PC-9 (cell line): ENCODE measurements at regions not wholly inside any gene's neighbourhood (a gene's known extent, or its start where the extent isn't known, plus 50 kb on each side); places are given as distances from the start of the nearest gene placed in this dataset.

Experiments used
- CTCF ChIP-seq: fragments of 200-600 bp; sonication (generic); conservative IDR thresholded peaks from 2 replicates; pipeline ENCODE4 v1.6.1; 2017; ENCODE audit warnings: mixed run types, antibody characterized with exemption, mild to moderate bottlenecking, moderate library complexity
- EZH2 ChIP-seq: fragments of 200-600 bp; sonication (generic); IDR thresholded peaks from 2 replicates; pipeline ENCODE4 v1.8.0; 2017; ENCODE audit warnings: antibody characterized with exemption, low read depth

DNA sequence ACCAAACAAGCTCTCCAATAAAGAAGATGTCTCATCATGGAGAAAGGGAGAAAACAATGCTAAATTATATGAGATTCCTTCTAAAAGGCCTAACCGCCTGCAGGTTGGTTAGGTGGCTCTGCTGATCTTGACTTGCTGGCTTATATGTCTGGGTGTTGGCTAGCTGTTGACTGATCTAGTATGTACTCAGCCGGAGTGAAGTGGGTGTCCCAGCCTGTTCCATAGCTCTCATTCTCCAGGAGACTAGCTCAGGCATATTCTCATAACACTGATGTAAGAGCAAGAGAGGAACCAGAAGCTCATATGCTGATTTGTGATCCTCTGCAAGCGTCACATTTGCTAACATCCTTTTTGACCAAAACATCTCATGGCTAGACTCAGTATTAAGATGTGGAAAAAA is 473.0 kb downstream of the BMP2 start:
- TF ChIP-seq CTCF (no peak), EZH2 (no peak)
